ENCODE measurements at regions not wholly inside any gene's neighbourhood (a gene's known extent, or its start where the extent isn't known, plus 50 kb on each side); places are given as distances from the start of the nearest gene placed in this dataset.

DNA sequence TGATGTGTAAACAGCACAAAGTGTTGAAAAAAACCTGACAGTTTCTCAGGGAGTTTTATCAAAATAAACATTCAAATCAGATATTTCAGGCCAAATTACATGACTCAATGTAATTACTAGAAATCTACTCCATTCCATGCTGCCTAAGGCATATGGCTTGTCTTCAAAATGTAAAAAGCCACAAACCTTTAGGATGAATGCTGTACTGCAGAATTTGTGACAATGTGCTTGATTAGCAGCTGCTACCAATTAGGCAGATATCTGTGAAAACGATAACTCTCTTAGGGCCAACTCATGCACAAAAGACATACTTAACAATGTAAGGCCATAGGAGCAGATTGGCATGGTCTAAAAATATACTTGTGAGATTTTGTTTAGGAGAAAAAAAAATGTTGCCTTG, 267.0 kb downstream of the DACT1 start:
- peak; percentile 90 for DNase-seq

DNA sequence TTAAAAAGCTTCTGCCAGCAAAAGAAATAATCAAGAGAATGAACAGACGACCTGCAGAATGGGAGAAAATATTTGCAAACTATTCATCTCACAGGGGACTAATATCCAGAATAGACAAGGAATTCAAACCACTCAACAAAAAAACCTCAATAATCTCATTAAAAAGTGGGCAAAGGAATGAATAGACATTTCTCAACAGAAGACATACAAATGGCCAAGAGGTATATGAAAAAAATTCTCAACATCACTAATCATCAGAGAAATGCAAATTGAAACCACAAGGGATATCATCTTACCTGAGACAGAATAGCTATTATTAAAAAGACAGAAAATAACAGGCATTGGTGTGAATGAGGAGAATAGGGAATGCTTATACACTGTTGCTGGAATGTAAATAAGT, 270.0 kb downstream of the DACT1 start:
- DNase-seq: peak; percentile 80

DNA sequence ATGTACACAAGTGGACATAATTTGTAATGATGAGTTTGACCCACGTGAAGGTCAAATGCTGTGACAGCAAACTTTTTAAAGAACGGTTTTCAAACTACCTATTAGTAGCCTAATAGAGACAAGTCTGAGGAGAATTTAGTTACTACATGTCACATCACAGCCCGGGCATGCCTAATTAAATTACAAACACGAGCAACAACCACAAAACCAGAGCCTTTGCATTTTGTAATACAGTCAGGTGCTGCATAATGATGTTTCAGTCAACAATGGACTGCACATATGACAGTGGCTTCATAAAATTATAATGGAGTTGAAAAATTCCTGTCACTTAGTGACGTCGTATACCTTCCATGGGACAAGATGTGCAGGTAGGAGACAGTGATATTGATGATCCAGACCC, 274.5 kb downstream of the DACT1 start:
- DNase-seq: no peak

DNA sequence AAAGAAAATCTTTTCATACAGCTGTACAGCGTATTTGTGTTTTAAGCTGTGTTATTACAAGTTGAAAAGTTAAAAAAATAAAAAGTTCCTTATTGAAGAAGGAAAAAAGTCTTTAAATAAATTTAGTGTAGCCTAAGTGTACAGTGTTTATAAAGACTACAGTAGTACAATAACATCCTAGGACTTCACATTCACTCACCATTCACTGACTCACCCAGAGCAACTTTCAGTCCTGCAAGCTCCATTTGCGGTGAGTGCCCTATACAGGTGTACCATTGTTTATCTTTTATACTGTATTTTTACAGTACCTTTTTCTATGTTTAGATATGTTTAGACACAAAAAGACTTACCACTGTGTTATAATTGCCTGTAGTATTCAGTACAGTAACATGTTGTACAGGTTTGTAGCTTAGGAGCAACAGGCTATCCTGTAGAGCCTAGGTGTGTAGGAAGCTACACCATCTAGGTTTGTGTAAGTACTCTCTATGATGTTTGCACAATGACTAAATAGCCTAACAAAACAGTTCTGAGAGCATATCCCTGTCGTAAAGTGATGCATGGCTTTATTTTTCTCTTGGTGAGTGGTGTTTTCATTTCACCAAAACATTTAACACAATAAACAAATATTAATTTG, 275.2 kb downstream of the DACT1 start:
- no peak for DNase-seq

DNA sequence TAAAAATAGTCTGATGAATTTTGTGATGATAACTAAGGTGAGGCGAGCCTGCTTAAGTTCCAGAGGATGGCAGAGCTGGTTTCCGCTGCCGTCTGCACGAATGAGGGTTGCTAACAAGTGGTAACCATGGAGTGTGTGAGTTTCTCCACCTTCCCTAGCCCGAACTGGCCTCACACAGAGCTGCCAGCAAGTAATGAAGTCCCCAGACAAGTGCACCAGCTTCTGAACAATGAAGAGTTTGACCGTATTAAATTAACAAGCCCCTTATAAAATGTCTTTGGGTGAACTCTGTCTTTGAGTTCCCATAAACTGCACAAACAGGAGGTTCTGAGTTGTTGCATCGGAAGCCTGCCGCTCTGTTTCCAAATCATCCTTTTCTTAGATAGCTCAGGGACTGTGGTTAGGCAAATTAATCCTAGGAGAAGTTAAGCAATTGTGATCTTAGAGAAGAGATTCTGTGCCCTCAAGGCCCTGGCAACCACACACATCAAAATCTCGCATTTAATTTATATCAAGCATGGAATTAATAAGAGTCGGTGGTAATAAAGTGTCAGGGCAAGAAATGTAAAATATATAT, 274.1 kb upstream of the DAAM1 start:
- no peak for DNase-seq

DNA sequence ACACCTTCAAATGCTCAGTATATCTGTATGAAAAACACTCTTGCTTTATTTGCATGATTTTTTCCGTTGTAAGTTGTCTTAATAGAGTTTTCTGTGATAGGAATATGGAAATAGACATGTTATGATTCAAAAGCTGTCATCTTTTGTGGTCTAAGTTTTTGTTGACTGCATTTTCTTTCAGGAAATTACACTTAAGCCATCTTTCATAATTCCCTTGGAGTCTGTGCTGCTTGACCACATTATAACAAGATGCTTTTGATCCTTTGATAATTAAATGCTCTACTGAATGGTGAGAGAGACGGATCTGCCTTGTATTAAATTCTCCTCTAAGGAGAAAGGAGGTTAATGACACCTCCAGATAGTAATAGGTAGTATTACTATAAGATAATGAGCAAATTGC, 272.8 kb upstream of the DAAM1 start:
- no peak for DNase-seq

DNA sequence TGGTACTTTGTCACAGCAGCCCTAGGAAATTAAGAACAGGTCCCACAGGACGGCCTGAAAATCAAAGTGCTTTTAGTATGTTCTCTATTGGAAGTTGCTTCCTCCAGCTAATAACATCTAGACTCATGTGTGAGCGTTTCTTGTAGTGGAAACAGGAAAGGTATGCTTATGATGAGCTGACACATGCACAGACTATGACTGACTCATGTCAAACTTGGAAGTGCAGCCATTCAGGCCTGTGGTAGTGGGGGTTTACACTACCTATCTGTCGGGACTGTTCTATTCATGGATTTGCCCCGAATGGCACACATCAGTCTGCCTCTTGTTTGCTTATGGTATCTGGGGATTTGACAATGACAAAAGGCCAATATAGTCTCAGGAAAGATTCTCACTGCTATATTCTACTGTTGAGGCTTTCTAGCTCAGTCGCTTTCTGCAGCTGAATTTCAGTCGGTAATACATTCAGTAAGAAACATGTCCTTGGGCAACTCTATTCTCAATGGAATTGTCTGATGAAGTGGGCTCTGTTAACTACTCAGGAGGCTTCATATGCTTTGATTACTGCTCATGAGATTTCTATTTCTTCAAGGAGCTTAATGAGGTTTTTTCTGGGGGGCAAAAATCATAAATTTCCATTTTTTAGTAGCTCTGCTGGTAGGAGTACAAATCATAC, 270.3 kb upstream of the DAAM1 start:
- peak; percentile 91 for DNase-seq

DNA sequence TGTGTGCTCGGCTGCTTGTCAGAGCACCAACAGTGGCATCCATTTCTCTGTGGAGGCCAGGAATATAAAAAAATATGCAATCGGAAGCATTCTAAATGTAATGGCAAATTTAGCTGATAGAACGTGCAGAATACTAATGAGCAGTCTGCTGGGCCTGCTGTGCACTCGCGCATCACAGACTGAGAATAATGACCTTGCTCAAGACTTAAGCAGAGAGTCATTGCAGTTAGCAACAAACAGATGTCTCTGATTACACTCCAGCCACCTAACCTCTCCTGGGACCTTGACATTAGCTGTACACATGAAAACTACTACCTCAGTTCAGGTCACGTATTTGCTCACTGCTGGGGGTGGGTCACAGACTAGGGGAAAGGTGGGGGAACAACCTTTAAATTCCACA, 269.2 kb upstream of the DAAM1 start:
- peak; percentile 62 for DNase-seq

DNA sequence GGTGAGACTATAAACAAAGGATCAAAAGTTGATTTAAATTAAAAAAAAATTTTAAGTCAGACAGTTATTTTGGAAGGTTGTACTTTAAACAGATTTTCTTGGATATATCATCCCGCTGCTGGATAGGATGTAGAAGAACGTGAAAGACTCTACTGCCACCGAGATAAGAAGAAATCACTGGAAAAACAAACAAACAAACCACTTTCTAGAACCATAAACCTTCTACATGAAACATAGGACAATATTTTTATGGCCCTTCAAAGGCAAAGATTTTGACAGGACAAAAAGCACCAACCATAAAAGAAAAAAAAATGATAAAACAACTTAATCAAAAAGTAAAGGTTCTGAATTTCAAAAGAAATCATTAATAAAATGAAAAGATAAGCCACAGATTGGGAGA, 268.2 kb upstream of the DAAM1 start:
- DNase-seq: no peak

DNA sequence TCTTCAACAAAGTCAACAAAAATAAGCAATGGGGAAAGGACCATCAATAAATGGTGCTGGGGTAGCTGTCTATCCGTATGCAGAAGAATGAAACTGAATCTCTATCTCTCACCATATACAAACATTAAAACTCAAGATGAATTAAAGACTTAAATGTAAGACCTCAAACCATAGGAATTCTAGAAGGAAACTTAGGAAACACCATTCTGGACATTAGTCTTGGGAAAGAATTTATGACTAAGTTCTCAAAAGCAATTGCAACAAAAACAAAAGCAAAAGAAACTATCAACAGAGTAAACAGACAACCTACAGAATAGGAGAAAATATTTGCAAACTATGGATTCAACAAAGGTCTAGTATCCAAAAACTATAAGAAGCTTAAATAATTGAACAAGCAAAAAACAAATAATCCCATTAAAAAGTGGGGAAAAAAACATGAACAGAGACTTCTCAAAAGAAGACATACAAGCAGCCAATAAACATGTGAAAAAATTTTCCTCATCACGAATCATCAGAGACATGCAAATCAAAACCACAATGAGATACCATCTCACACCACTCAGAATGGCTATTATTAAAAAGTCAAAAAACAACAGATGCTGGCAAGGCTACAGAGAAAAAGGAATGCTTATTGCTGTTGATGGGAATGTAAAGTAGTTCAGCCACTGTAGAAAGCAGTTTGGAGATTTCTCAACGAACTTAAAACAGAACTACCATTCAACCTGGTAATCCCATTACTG, 266.1 kb upstream of the DAAM1 start:
- peak; percentile 68 for DNase-seq

DNA sequence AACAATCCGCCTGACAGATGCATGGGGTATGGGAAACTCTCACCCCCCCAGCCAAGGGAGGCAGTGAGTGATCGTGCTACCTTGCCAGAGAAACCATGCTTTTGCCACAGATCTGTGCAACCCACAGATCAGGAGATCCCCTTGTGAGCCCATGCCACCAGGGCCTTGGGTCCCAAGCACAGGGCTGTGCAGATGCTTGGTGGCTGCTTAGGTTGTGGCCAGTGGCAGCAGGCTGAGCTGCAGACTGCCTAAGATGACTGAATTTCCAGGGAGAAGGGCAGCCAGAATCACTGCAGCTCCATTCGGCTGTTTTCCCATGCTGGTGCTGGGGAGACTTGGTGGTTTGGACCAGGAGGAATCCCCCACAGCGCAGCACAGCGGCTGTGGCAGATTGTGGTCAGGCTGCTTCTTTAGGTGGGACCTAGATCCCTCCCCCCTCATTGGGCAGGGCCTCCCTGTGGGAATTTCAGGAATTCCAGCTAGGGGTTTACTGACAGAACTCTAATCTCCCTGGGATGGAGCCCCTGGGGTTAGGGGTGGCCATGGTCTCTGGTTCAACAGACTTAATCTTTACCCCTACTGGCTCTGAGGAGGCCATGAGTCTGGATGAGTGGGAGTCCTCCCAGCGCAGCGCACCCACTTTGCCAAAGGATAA, 264.6 kb upstream of the DAAM1 start:
- DNase-seq: no peak

DNA sequence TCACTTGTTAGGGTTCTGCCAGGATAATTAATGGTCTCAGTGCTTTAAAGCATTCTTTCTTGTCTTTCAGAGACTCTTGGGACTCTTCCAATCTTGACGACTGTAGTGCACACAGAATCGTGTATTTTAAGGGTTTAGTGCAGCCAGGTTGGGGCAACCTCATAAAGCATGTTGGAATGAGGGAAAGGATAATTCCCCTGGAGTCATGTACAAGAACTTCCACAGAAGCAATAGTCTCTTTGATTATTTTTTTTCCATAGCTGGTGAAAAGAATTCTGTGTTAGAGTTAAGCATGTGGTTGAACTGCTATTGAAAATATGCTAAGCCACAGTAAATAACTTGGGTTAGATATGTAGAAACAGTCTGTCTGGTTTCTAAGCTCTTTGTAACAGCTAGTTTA, 246.8 kb upstream of the DAAM1 start:
- peak; percentile 90 for DNase-seq

DNA sequence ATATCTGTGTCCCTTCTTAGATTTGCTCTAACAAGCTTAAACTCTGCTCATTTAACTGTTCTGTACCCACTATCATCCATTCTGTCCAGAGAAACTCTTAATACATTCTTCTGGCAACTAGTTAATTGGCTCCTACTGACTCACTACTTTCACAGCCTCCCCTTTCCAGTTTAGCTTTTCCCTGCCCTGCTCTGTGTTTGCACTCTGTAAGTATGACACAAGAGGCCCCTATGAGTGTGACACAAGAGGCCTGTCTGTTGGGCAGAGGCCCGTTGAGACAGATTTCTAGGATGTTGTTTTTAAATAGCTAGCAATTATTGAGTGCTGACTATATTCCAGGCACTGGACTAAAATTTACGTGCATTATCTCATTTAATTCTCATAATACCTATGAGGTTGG, 246.0 kb upstream of the DAAM1 start:
- DNase-seq: peak; percentile 85

DNA sequence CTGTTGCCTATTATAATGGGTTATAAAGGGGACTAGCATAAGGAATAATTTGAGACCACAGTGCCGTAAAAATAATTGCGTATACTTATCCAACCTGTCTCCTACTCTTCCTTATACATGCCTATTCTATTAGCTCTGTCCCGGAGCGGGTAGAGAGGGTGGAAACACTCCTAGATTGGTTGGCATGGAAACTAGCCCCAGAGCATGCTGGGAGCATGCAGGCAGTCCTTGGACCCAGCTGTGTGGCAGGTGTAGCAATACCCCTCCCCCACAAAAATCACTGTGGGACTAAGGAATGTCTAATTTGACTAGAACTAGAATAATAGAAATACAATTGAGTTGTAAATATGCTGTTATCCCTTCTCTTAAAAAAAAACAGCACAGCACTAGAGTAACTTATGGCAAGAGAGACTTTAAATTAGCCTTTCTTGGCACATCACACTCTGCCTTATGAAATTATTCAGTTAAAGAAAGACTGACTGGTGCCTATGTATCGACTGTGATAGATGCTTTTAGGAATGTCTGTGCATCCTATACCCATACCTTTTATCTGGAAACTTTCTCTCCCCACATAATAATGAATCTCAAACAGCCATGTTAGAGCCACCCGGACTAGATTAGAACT, 244.0 kb upstream of the DAAM1 start:
- DNase-seq: no peak

DNA sequence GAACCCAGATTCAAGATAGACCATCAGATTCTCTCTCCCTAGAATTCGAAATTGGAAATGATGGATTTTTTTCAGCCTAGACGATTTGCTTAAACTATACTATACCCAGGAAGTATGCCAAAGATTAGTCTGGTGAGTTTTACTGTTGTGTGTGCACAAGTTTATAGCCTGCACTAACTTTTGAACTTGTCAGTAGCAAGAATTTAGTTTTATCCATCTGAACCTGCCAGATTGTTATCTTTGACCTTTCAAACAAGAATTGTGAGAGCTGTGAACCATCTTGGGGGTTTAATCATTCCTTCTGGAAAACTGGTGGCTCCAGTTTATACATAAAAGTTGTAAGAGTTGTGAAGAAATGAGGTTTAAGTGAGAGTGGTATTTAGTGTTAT, 243.5 kb upstream of the DAAM1 start:
- no peak for DNase-seq

DNA sequence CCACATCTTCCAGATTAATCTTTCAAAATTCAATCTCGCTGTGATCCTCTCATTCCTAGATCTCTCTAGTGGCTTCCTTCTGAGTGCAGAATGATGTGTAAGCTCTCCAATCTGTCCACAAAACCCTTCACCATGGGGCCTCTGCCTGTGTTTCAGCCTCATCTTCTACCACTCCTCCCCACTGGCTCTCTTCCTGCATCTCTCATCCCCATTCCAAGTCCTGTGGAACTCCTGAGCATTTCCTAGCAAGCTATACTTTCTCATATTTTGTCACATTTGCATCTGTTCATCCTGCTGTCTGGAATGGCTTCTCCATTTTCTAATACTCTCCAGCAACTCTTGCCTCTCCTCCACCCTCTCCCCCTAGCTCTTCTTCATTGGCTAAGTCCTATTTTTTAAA, 242.0 kb upstream of the DAAM1 start:
- no peak for DNase-seq

DNA sequence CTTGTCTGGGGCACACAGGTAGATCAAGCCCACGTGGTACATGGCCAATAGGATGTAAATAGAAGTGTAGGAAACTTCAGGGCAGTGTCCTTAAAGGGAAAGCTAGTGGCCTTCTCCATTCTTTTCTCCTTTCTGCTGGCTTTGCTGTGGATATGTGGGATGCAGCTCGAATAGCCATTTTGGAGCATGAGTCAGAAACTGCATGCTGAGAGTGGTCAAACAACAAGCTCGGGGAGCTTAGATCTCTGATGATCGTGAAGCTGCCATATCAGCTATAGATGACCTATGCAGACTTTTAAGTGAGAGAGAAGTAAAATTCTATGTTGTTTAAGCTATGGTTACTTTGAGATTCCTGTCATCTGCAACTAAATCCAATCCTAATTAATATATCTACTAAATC, 241.3 kb upstream of the DAAM1 start:
- no peak for DNase-seq

DNA sequence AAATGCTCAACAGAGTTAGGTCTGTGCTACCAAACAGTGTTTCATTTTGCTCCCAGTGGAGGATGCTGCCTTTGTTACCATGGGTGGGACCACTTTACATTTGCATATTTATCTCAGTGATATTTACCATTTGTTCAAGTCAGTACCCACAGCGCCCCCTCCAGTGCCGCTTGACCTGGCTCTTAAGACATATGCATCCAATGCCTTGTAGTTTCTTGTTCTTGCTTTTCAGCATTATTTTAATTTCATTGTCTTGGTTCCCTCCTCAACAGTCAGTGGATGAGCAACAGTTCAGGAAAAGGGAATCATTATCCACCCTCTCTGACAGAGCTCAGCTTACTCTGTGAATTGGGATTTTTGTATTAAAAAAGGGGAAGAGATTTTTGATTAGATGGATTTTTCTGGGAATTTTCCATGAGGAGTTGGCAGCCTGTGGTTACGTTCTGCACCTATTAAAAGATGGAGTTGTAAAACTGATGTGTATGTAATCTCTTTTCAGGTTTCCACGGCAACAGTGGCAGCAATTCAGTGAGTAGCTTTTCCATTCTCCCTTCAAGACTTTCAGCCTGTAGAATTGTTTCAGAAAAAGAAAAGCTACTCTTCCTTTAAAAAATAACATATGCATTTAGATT, 240.5 kb upstream of the DAAM1 start:
- DNase-seq: peak; percentile 30

DNA sequence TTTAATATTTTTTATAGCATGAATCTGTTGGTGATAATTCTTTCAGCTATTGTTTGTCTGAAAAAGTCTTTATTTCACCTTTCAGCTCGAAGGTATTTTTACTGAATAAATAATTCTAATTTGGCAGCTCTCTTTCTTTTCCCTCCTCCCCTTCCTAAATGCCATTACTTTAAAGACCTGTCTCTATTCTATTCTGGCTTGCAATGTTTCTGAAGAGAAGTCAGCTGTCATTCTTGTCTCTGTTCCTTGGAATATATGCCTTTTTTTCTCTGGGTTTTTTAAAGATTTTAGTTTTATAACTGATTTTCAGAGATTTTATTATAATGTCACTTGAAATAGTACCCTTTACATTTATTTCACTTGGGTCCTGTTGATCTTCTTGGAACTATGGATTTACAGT, 237.9 kb upstream of the DAAM1 start:
- DNase-seq: no peak

DNA sequence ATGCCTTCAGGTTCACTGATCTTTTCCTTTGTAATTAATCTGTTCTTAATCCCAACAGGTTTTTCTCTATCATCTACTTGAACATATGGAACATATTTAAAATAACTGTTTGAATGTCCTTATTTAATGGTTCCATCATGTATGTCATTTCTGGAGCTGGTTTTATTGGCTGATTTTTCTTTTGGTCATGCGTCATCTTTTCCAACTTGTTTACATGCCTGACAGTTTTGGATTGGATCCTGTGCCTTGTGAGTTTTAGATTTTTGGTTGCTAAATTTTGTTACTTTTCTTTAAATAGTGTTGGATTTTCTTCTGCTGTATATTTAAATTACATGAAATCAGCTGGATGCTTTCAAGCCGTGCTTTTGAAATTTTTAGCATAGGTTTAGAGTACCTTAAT, 237.3 kb upstream of the DAAM1 start:
- DNase-seq: no peak

DNA sequence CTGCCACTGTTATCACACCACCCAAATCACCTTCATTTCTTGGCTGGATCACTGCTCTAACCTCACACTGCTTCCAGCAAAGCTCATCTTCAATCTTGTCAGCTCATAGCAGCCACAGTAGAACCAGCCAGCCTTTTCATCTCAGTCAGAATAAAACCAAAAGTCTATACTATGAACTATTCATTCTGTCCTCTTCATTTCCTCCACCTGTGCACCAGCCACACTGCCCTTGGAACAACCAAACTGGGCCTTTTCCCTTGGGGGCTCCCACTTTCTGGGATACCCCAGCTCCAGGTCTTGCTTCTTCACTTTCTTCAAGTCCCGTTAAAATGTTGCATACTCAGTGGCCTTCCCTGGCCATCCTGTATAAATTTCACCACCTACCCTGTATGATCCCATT, 234.4 kb upstream of the DAAM1 start:
- DNase-seq: no peak

Measured in fibroblast of skin of right biceps (primary cell).